NOMO-1 (cell line): ENCODE measurements at regions not wholly inside any gene's neighbourhood (a gene's known extent, or its start where the extent isn't known, plus 50 kb on each side); places are given as distances from the start of the nearest gene placed in this dataset.

ENCODE experiments used
- DNase-seq, 2 experiments: peaks; one replicate each; lab custom pipeline; 2025; ENCODE audit not compliant: unreplicated experiment in 2 of 2; lab: John Stamatoyannopoulos, UW

DNA sequence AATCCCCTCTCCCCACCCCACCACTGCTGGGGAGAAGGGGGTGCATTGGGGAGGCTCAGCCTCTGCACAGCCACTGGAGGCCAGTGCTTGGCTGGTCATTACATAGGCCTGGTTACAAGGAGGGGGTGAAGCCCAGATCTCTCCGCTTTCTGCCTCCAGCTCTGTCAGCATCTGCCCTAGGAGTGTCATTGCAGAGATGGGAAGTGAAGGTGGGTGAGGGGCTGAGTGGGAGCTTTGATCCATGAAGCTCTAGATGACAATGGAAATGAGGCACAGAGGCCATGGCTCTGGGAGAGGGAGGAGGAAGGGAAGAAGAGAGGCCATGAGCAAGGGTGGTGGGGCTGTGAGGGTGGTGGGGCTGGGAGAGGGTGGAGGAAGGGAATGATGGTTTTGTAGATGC is 411.6 kb downstream of the MATN1 start:
- DNase-seq = no peak

DNA sequence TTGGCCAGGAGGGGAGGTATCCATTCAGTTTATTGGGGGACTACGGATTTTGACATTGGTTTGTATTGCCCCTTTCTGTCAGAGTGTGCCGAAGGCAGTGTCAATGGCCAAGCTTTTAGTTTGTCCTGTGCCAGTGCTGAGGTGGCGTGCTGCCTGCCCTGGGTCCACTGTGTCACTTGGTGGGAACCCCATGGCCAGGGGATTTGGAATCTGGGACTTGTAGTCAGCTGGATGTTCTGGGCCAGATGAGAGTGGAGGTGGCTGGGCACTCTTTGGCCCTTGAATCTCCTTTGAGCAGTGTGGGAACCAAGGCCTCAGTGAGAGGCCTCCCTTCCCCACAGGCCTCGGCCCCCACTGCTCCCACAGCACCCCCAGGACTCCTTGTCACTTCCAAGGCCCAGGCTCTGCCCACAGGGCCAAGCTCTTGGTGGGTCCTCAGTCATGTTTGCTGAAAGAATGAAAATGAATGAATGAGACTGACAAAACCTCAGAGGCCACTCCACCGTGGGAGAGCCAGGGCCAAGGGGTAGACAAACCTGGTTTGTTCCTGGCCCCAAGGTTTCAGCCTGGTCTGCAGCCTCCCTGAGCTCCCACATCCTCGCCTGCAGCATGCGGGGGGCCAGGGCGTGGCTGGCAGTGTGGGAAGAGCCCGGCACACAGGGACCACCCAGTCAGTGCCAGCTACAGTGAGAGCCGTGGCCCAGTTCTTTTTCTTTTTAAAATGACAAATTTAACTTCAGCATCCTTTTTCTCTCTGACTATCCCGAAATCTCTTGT is 412.2 kb downstream of the MATN1 start:
- DNase-seq = no peak

DNA sequence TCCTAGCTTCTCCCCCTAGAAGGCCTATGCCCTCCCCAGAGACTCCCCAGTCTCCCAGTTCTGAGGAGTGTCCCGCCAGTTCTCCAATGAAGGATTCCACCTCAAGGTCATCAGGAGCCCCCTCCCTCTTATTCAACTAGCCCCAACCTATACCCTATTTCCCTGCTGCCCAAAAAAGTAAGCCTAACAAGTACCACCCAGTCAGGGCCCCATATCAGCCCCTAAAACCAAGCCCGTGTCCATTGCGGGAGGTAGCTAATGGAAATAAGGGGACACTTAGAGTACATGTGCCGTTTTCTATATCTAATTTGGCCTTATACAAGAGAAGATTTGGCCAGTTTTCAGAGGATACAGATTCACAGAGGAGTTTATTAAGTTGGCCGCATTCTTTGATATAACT is 416.2 kb downstream of the MATN1 start:
- no peak for DNase-seq

DNA sequence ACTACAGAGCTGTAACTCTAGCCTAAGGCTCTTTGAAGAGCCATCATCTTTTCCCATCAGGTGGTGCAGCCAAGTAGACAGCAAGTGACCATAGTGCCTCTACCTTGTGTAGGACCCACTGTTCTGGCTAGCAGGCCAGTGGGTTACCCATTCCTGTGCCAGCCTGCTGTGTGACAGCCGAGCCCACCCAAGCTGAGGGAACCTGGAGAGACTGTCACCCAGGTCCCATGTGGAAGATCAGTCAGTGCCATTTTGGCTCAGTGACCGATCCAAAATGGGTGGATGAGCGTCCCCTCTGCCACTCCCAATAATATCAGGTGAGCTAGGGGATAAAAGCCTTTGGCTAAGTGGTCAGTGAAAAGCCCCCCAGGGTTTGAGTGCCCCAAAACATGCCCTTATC is 417.9 kb downstream of the MATN1 start:
- DNase-seq = no peak

DNA sequence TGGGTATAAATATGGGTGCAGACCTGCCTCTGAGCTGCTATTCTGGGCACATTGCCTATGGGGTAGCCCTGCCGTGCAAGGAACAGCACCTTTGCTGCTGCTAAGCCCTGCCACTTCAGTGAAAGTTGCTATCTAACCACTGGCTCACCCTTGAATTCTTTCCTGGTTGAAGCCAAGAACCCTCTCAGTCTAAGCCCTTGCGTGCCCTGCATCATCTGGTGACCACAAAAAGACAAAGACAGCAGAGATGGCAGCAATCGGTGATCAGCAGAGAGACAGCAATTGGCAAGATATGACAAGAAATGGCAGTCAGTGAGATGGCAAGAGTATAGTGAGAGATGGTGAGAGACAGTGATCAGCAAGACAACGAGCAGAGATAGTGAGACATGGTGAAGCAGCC is 418.3 kb downstream of the MATN1 start:
- no peak for DNase-seq

DNA sequence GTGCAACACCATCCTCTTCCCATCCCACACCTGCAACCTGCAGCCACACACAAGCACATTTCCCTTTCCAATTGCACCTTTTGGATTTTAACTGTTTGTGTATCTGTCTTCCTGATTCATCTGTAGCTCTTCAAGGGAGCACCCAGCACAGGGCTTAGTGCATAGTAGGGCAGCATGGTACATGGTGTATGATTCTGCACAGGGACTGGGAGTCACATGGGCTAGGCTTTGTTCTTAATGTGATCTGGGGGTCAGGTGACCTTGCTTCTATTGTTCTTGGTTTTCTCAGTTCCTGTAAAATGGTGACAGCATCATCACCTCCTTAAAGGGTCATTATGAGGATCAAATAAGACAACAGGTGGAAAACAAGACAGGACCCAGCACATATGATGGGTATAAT is 419.3 kb downstream of the MATN1 start:
- no peak for DNase-seq

DNA sequence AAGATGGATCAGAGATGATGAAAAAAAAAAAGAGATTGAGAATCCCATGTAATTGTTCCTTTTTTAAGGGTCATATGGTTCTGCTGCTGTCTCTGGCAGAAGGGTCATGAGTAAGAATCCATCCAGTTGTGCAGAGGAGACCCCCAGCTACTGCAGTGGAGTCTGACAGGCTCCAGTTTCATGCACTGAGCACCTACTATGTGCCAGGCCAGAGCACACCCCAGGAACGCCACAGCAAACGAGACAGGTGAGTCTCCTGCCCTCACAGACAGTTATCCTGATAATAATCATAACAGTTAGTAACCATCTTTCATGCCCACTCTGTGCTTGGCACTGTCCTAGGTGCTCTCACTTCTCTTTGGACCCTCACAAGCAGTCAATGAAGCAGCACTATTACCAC is 420.0 kb downstream of the MATN1 start:
- DNase-seq = no peak

DNA sequence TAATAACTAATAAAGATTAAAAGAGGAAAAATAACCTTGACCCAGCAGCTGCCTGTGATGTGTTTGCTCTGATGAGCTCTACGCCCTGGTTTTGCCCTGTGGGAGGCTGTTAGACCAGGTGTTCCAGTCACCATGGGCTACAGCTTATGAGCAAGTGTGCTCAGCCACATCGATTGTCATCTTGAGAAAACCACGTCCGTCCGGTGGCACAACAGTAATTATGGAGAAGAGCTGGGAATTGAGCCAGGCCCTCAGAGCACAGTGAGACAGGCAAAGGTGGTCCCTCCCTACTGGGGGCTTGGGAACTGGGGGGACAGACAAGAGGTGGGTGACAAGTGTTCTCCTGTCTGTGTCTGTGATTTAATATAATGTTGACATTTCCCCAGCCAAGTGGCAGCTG is 420.5 kb downstream of the MATN1 start:
- no peak for DNase-seq

DNA sequence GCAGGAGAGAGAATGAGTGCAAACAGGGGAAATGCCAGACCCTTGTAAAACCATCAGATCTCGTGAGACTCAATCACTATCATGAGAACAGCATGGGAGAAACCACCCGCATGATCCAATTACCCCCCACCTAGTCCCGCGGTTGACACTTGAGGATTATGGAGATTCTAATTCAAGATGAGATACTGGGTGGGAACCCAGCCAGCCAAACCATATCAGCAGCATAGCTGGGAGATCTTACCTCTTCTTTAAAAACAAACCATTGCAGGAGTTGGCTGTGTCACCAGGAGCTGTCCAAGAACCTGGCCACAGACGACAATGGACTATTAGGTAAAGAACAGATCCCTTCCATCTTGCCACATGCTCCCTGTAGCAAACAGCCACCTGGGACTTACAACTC is 422.7 kb downstream of the MATN1 start:
- no peak for DNase-seq

DNA sequence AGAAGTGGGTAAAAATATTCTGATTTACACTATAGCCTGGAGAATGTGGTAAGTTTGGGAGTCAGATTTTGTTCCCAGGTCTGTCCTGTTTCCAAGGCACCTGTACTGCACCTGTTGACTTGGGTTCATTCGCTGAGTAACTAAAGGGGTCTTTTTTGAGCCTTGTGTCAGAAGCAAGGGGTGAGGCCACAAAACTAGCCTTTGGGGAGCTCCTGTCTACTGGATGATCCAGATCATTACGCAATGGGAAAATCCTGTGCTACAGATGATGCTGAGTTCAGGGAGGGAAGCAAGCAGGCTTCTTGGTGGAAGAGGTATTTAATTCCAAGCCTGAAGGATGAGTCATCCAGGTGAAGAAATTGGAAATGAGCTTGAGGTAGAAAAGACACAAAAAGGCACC is 424.0 kb downstream of the MATN1 start:
- no peak for DNase-seq

DNA sequence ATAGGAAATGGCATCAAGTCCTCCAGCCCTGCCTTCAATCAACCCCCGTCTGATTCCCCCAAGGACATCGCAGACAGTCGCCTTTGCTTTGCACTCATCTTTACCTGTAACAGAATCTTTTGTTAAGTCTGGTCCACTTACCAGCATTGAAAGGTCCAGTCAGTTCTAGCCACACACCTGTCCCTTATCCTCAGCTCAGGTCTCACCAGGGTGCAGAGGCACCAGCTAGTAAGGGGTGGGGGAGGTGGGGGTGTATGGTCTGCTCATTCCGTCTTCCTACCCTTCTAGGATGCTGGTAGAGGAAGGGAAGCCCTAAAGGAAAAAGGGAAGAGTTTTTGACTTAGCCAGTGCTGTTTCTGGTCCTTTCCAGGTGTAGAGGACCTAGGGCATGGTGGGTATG is 427.7 kb downstream of the MATN1 start:
- DNase-seq = no peak

DNA sequence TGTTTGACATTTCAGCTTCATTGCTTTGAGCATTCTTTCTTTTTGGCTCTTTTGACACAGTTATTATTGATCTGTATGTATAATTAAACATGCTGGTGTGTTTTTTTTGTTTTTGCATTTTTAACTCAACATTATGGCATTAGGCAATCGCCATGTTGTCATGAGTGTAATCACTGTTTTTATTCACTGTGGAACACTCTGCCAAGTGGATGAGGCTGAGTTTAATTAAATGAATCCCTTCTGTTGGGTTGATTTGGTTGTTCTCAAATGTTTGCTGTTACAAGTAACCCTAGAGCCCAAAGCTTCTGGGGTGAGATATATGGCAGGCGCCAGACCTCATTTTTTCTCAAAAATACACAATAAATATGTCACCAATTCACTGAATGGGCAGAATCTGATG is 428.1 kb downstream of the MATN1 start:
- no peak for DNase-seq

DNA sequence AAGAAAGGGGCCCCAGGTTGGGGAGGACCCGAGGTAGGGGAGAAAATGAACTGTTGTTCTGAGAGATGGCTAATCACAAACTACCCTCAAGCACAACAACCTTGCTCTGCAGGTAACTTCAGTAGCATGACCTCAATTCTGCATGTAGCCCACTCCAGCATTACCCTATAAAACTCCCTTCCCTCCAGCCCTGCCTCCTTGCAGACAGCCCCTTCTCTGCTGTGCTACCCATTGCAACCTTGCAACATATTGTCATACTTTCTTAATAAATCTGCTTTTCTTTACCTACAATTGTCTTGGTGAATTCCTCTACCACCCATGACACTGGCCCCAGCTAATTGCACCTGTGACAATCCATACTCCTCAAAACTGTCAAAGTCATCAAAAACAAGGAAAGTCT is 428.9 kb downstream of the MATN1 start:
- DNase-seq = no peak

DNA sequence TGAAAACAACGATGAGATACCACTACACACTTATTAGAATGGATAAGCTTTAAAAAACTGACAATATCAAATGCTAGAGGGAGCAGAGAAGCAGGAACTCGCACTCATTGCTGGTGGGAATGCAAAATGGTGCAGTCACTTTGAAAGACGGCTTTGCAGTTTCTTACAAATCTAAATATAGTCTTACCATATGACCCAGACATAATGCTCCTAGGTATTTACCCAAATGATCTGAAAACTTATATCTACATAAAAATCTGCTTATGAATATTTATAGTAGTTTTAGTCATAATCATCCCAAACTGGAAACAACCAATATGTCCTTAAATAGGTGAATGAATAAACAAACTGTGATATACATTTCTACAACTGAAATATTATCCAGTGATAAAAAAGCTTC is 430.9 kb downstream of the MATN1 start:
- no peak for DNase-seq

DNA sequence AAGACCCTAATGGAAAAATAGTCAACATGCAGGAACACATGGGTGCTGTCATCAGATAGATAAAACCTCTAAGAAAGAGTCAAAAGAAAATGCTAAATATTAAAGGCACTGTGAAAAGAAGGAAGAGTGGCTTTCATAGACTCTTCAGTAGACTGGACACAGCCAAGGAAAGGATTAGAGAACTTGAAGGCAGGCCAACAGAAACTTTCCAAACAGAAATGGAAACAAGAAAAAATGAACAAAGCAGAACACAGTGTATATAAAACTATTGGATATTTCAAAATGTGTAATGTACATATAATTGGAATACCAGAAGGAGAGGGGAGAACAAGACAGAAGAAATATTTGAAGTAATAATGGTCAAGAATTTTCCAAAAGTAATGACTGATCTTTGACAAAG is 431.9 kb downstream of the MATN1 start:
- DNase-seq = no peak

DNA sequence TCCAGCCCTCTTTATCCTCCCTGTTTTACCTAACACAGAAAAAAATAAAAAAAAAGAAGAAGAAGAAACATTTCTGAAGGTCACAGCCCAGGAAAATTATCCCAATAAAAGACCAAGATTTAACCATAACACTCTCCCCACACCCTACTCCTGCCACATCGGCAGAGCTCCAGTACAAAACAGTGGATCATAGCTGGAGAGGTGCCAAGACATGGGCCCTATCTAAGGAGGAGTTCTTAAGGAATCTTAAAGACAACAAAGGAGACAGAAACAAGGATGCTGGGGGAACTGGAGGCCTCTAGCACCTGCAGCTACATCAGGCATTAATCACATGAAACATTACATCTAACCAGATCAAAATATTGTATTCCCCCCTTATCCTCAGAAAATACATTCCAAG is 432.8 kb downstream of the MATN1 start:
- no peak for DNase-seq

DNA sequence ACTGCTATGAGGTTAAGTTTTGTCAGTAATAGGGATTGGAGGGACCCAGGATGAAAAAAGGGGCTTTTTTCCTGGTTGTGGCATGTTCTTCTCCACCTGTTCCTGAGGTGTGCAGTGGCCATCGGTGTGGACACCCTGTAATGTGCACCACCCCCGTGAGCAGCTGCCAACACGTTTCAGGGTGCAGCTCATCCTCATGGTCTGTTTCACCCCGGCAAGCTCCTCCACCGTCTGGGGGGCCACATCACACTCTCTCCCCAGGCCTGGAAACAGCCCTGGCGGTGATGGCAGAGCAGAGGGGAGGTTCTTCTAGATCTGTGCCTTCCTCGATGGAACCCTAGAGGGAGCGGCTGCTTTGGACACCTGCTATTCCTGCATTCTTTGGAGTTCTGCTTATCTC is 435.4 kb downstream of the MATN1 start:
- no peak for DNase-seq

DNA sequence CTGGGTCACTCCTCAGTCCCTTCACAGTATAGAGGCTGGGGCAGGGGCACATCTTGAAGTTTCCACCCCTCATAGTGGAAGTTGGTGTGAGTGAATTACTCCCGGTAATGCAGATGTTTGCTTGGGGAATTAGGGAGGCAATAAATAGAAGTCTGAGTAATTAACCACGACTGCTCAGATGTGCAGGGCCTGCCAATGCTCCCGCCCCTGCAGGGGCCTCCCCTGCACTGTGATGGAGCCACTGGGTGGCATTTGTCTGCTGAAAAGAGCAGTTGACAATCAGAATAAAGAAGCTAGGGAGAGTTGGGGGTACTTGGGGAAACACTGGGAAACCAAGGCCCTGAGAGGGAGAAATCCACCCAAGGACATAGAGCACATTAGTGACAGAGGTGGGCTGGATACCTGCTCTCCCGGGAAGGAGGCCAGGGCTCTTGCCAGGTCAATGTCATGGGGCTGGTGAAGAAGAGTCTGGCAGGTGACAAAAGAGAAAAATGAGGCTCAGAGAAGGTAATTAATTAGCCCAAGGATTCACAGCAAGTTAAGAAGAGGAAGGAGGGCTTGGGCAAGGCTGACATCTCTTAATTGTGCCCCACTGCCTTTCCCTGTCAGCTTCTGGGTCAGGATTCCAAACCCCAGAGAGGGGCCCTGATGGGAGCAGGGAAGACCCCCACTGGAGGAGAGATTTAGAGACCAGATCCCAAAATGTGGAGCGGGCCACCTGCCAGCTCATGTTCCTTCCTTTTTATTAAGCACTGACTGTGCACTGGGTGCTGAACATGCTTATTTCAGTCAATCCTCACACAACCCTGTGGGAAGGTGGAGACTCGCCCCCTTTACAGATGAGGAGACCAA is 436.2 kb downstream of the MATN1 start:
- DNase-seq = no peak

DNA sequence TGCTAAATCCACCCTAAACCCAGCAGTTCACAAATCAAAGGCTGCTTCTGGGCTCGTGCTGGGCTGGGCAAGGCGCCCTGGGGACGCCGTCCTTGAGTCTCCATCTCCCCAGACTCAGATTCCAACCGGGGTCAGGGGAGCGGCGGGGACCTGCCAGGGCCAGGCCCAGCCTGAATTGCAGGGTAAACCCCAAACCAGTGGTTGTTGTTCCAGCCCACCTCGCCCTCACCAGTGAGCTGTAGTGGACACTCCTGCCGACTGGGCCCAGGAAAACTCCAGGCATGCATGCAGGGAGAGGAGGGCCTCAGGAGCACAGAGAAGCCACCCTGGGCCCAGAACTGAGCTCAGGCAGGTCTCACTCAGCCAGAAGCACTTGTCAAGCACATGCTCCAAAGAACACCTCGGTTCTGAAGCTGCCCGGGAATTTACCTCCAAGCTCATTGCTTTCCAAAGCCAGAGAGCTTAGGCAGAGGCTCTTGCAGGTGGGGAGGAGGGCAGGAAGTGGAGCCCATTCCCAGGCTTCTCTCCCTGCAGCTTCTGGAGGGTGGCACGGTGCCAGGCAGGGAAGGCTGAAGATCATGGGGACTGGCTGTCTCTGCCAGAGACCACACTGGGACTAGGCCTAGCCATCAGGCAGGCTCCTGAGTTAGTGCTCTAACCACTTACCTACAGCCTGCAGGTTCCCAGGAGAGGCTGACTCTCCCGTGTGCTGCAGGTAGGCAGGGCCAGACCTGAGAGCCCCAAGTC is 437.0 kb downstream of the MATN1 start:
- no peak for DNase-seq

DNA sequence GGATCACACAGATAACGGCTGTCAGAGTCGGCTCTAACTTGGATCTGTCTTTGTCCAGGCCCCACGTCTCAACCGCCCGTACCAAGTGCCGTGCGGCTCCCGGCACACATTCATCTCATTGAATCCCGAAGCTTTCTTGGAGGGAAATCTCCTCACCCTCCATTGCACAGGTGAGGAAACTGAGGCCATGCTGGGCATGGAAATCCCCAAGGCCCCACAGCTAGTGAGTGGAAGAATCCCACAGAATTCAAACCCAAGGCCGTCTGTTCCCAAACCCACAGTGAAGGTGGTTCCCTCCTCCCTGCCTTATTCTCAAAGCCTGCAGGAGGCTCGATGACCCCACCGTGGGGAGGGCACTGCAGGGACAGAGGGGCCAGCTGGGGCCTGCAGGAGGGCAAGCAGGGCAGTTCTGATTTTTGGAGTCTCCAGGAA is 437.9 kb downstream of the MATN1 start:
- DNase-seq = no peak

DNA sequence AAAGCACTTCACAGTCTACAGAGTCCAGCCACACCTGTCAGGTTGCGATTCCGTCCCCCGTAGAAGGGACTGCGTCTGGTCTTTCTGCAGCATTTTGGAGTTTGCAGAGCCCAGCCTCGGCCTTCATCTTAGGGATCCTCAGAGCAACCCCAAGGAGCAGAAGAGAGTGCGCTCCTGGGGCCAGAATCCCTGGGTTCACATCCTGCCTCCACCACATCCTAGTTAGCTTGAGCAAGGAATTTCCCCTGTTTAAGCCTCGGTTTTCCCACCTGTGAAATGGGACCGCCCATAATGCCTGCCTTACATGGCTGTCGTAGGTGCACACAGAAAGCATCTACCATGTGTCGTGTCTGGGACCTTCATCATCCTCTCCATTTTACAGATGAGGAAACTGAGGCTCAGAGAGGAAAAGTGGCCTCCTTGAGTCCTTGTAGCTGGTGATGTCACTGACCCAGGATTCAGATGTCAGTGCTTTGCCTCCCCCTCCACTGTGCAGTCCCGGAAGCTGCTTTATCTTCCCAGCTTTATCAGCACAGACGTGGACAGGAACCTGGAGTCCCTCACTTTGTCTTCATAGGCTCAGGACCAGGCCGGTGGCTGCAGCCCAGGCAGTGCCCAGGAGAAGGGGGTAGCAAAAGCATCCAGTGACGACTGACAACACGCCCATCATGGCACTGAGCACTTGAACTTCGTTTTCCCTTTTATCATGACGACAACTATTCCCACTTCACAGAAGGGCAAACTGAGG is 438.5 kb downstream of the MATN1 start:
- no peak for DNase-seq
